ENCODE measurements at regions not wholly inside any gene's neighbourhood (a gene's known extent, or its start where the extent isn't known, plus 50 kb on each side); places are given as distances from the start of the nearest gene placed in this dataset.

GRCh38 chr4:11334887-11335286 lies 93.8 kb downstream of the HS3ST1 start:
- H3K27me3 Mint-ChIP-seq (ENCODE audit: unreplicated experiment) = peaks cover 2% of the 10 kb centered on the region
- peaks cover 5% of the 10 kb centered on the region for H3K4me1 Mint-ChIP-seq (ENCODE audit: unreplicated experiment)
- H3K4me3 Mint-ChIP-seq (ENCODE audit: unreplicated experiment) = no peak overlapping the region
- no peak for TF ChIP-seq CTCF (IDR thresholded peaks at IDR 0.05; ENCODE audit: unreplicated experiment)
- no peaks in the 10 kb centered on the region for H3K36me3 Mint-ChIP-seq (ENCODE audit: low read depth, unreplicated experiment)
- H3K9me3 Mint-ChIP-seq (ENCODE audit: unreplicated experiment) = no peaks in the 10 kb centered on the region
- no peak overlapping the region for H3K27ac Mint-ChIP-seq (ENCODE audit: unreplicated experiment)
- no peak for DNase-seq (ENCODE audit: low spot score)

GRCh38 chr4:11328401-11328800 lies 100.3 kb downstream of the HS3ST1 start:
- H3K27me3 Mint-ChIP-seq (ENCODE audit: unreplicated experiment) = no peaks in the 10 kb centered on the region
- no peak for DNase-seq (ENCODE audit: low spot score)
- H3K4me1 Mint-ChIP-seq (ENCODE audit: unreplicated experiment) = no peaks in the 10 kb centered on the region
- no peak for TF ChIP-seq CTCF (IDR thresholded peaks at IDR 0.05; ENCODE audit: unreplicated experiment)
- no peak overlapping the region for H3K27ac Mint-ChIP-seq (ENCODE audit: unreplicated experiment)
- H3K4me3 Mint-ChIP-seq (ENCODE audit: unreplicated experiment) = no peak overlapping the region
- peaks cover 4% of the 10 kb centered on the region for H3K9me3 Mint-ChIP-seq (ENCODE audit: unreplicated experiment)
- H3K36me3 Mint-ChIP-seq (ENCODE audit: low read depth, unreplicated experiment) = peaks cover 3% of the 10 kb centered on the region

- Mint-ChIP-seq H3K4me1 (ENCODE audit: unreplicated experiment) (no peaks in the 10 kb centered on the region), H3K27me3 (ENCODE audit: unreplicated experiment) (no peaks in the 10 kb centered on the region), H3K9me3 (ENCODE audit: unreplicated experiment) (peaks cover 4% of the 10 kb centered on the region), H3K4me3 (ENCODE audit: unreplicated experiment) (no peak overlapping the region), H3K27ac (ENCODE audit: unreplicated experiment) (no peak overlapping the region), H3K36me3 (ENCODE audit: low read depth, unreplicated experiment) (peaks cover 7% of the 10 kb centered on the region)
- TF ChIP-seq CTCF (IDR thresholded peaks at IDR 0.05; ENCODE audit: unreplicated experiment) = no peak
- no peak for DNase-seq (ENCODE audit: low spot score)
Measured at GRCh38 chr4:11326021-11326420, 102.7 kb downstream of the HS3ST1 start.

DNA sequence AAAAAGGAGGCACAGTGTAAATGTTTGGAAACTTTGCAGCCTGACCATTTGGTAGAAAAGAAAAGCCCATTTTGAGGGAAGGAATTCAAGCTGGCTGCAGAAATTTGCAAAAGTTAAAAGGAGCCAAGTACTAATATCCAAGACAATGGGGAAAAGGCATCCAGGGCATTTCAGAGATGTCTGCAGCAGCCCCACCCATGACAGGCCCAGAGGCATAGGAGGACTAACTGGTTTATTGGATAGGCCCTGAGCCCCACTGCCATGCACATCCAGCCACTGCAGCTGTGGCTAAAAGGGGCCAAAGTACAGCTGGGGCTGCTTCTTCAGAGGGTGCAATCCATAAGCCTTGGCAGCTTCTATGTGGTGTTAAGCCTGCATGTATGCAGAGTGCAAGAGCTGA lies 104.9 kb downstream of the HS3ST1 start:
- no peaks in the 10 kb centered on the region for H3K27me3 Mint-ChIP-seq (ENCODE audit: unreplicated experiment)
- no peak for DNase-seq (ENCODE audit: low spot score)
- no peak overlapping the region for H3K27ac Mint-ChIP-seq (ENCODE audit: unreplicated experiment)
- TF ChIP-seq CTCF (IDR thresholded peaks at IDR 0.05; ENCODE audit: unreplicated experiment) = no peak
- H3K36me3 Mint-ChIP-seq (ENCODE audit: low read depth, unreplicated experiment) = peaks cover 7% of the 10 kb centered on the region
- no peaks in the 10 kb centered on the region for H3K4me1 Mint-ChIP-seq (ENCODE audit: unreplicated experiment)
- H3K9me3 Mint-ChIP-seq (ENCODE audit: unreplicated experiment) = peaks cover 4% of the 10 kb centered on the region
- peak overlapping the region; percentile 21 for H3K4me3 Mint-ChIP-seq (ENCODE audit: unreplicated experiment)

DNA sequence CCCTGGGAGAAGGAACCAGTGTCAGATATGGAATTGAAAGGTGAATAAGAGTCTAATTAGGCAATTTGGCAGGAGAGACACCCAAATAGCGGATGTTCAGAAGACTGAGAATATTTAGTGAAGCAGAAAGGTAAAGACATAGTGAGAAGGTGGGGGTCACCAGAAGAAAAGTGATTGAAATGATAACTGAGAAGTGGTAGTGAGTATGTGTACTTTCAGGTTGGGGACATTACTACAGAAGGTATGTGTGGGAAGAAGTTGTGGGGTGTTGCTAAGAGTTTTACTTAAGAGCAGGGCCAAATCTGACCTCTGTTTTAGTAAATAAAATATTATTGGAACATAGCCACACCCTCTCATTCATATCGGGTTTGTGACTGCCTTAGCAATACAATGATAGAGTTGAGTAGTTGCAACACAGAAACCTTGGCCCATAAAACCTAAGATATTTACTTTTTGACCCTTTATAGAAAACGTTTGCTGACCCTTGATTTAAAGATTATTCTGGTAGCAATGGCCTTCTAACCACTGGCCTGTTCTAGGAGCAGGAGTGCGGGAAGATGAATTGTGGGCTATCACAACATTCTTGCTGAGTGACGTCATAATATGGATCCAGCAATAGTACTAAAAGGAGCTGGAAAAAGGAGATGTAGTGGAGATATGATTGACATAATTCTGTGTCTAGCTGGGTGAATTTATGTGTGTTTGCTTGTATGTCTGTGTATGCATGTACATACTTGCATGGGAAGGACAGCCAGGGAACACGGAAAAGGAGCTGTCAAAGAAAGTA lies 115.3 kb downstream of the HS3ST1 start:
- Mint-ChIP-seq H3K27me3 (ENCODE audit: unreplicated experiment) (peaks cover 3% of the 10 kb centered on the region), H3K4me1 (ENCODE audit: unreplicated experiment) (no peaks in the 10 kb centered on the region), H3K9me3 (ENCODE audit: unreplicated experiment) (no peaks in the 10 kb centered on the region), H3K36me3 (ENCODE audit: low read depth, unreplicated experiment) (peaks cover 4% of the 10 kb centered on the region), H3K4me3 (ENCODE audit: unreplicated experiment) (no peak overlapping the region), H3K27ac (ENCODE audit: unreplicated experiment) (no peak overlapping the region)
- no peak for TF ChIP-seq CTCF (IDR thresholded peaks at IDR 0.05; ENCODE audit: unreplicated experiment)
- DNase-seq (ENCODE audit: low spot score) = no peak

All from endothelial cell (in vitro differentiated cells).